HepG2 (cell line): ENCODE measurements at regions not wholly inside any gene's neighbourhood (a gene's known extent, or its start where the extent isn't known, plus 50 kb on each side); places are given as distances from the start of the nearest gene placed in this dataset.

Experiments
- KLF11 ChIP-seq: IDR thresholded peaks from 2 replicates; pipeline ENCODE4 v1.6.1; 2016; ENCODE audit warnings: missing compliant biosample characterization
- NRL ChIP-seq: sonication (generic); formaldehyde crosslinking; IDR thresholded peaks from 2 replicates; pipeline ENCODE4 v1.5.0; 2020; ENCODE audit warnings: missing genetic modification reagents, mild to moderate bottlenecking, moderate library complexity, borderline replicate concordance
- SRSF4 ChIP-seq: fragments of 200-400 bp; formaldehyde crosslinking; IDR thresholded peaks from one replicate; pipeline ENCODE4 v1.6.1; 2018; ENCODE audit warnings: mild to moderate bottlenecking, low read depth, low read length, moderate library complexity; ENCODE audit not compliant: poor library complexity, severe bottlenecking
- SRY ChIP-seq: sonication (generic); formaldehyde crosslinking; IDR thresholded peaks from 2 replicates; pipeline ENCODE4 v1.8.0; 2022; ENCODE audit warnings: mild to moderate bottlenecking, missing genetic modification reagents
- ZNF17 ChIP-seq: sonication (generic); formaldehyde crosslinking; IDR thresholded peaks from 2 replicates; pipeline ENCODE4 v1.5.0; 2020; ENCODE audit warnings: mild to moderate bottlenecking, missing genetic modification reagents
- ZNF282 ChIP-seq: fragments of 450-650 bp; IDR thresholded peaks from 2 replicates; pipeline ENCODE4 v1.6.1; 2018; ENCODE audit not compliant: partially characterized antibody
- ZNF441 ChIP-seq: sonication (generic); formaldehyde crosslinking; IDR thresholded peaks from 2 replicates; pipeline ENCODE4 v1.7.0; 2021; ENCODE audit warnings: missing genetic modification reagents, borderline replicate concordance
- ZNF672 ChIP-seq: sonication (generic); formaldehyde crosslinking; IDR thresholded peaks from 2 replicates; pipeline ENCODE4 v1.8.1; 2022; ENCODE audit warnings: missing genetic modification reagents
- ZNF792 ChIP-seq: IDR thresholded peaks from 2 replicates; pipeline ENCODE4 v1.6.1; 2016
- ZUFSP ChIP-seq: sonication (generic); formaldehyde crosslinking; IDR thresholded peaks from 2 replicates; pipeline ENCODE4 v1.9.0; 2021; ENCODE audit warnings: missing genetic modification reagents, mild to moderate bottlenecking, borderline replicate concordance
- TF ChIP-seq, protein P1 (sequence below): IDR thresholded peaks from 2 replicates; pipeline ENCODE4 v1.6.1; 2012; ENCODE audit warnings: low read depth, low read length, improper control_type of control experiment
- TF ChIP-seq, protein P2 (sequence below): sonication (generic); formaldehyde crosslinking; IDR thresholded peaks from 2 replicates; pipeline ENCODE4 v1.9.0; 2021; ENCODE audit warnings: missing genetic modification reagents, borderline replicate concordance

DNA sequence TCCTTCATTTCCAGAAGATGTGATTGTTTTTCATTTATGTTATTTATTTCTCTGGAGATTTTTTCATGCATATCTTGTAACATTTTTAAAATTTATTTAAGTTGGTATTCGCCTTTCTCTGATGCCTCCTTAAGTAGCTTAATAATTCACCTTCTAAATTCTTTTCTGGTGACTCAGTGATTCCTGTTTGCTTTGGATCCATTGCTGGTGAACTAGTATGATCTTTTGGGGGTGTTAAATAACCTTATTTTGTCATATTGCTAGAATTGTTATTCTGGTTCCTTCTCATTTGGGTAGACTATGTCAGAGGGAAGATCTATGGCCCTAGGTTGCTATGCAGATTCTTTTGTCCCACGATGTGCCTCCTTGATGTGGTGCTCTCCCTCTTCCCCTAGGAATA is 1347.2 kb upstream of the B3GALT2 start (continued):
- TF ChIP-seq, protein P1, sequence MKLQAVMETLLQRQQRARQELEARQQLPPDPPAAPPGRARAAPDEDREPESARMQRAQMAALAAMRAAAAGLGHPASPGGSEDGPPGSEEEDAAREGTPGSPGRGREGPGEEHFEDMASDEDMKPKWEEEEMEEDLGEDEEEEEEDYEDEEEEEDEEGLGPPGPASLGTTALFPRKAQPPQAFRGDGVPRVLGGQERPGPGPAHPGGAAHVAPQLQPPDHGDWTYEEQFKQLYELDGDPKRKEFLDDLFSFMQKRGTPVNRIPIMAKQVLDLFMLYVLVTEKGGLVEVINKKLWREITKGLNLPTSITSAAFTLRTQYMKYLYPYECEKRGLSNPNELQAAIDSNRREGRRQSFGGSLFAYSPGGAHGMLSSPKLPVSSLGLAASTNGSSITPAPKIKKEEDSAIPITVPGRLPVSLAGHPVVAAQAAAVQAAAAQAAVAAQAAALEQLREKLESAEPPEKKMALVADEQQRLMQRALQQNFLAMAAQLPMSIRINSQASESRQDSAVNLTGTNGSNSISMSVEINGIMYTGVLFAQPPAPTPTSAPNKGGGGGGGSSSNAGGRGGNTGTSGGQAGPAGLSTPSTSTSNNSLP, result no peak
- no peak for TF ChIP-seq ZNF17 (CRISPR knock-in tag)
- no peak for TF ChIP-seq NRL (CRISPR knock-in tag)
- no peak for TF ChIP-seq ZNF792 (CRISPR knock-in tag)
- TF ChIP-seq ZNF672 (CRISPR knock-in tag), result no peak
- TF ChIP-seq SRY (CRISPR knock-in tag), result no peak
- no peak for TF ChIP-seq SRSF4
- TF ChIP-seq, protein P2, sequence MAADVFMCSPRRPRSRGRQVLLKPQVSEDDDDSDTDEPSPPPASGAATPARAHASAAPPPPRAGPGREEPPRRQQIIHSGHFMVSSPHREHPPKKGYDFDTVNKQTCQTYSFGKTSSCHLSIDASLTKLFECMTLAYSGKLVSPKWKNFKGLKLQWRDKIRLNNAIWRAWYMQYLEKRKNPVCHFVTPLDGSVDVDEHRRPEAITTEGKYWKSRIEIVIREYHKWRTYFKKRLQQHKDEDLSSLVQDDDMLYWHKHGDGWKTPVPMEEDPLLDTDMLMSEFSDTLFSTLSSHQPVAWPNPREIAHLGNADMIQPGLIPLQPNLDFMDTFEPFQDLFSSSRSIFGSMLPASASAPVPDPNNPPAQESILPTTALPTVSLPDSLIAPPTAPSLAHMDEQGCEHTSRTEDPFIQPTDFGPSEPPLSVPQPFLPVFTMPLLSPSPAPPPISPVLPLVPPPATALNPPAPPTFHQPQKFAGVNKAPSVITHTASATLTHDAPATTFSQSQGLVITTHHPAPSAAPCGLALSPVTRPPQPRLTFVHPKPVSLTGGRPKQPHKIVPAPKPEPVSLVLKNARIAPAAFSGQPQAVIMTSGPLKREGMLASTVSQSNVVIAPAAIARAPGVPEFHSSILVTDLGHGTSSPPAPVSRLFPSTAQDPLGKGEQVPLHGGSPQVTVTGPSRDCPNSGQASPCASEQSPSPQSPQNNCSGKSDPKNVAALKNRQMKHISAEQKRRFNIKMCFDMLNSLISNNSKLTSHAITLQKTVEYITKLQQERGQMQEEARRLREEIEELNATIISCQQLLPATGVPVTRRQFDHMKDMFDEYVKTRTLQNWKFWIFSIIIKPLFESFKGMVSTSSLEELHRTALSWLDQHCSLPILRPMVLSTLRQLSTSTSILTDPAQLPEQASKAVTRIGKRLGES, result no peak
- no peak for TF ChIP-seq KLF11 (CRISPR knock-in tag)
- no peak for TF ChIP-seq ZNF441 (CRISPR knock-in tag)
- TF ChIP-seq ZNF282, result no peak
- TF ChIP-seq ZUFSP (CRISPR knock-in tag), result no peak
